IPS-15b (cell line): ENCODE measurements at regions not wholly inside any gene's neighbourhood (a gene's known extent, or its start where the extent isn't known, plus 50 kb on each side); places are given as distances from the start of the nearest gene placed in this dataset.
"Not testable (repeated sequence)": the region's sequence is repeated elsewhere in the genome, so short reads cannot be mapped to it uniquely, and the experiment has no call there.

ENCODE experiments used
- H3K27me3 ChIP-seq: one replicate; pipeline ENCODE4 v1.6.1; 2013; ENCODE audit warnings: low read length; ENCODE audit not compliant: control insufficient read depth, insufficient read depth
- H3K36me3 ChIP-seq: one replicate; pipeline ENCODE4 v1.6.1; 2013; ENCODE audit warnings: low read length; ENCODE audit not compliant: control insufficient read depth, insufficient read depth
- H3K4me1 ChIP-seq: one replicate; pipeline ENCODE4 v1.6.1; 2013; ENCODE audit warnings: mild to moderate bottlenecking, low read length; ENCODE audit not compliant: control insufficient read depth, insufficient read depth
- H3K4me3 ChIP-seq: one replicate; pipeline ENCODE4 v1.5.1; 2013; ENCODE audit warnings: low read depth, low read length
- H3K9ac ChIP-seq: one replicate; pipeline ENCODE4 v1.6.1; 2013; ENCODE audit warnings: low read depth, mild to moderate bottlenecking, low read length
- H3K9me3 ChIP-seq: one replicate; pipeline ENCODE4 v1.6.1; 2013; ENCODE audit warnings: mild to moderate bottlenecking, low read length; ENCODE audit not compliant: control insufficient read depth, insufficient read depth

DNA sequence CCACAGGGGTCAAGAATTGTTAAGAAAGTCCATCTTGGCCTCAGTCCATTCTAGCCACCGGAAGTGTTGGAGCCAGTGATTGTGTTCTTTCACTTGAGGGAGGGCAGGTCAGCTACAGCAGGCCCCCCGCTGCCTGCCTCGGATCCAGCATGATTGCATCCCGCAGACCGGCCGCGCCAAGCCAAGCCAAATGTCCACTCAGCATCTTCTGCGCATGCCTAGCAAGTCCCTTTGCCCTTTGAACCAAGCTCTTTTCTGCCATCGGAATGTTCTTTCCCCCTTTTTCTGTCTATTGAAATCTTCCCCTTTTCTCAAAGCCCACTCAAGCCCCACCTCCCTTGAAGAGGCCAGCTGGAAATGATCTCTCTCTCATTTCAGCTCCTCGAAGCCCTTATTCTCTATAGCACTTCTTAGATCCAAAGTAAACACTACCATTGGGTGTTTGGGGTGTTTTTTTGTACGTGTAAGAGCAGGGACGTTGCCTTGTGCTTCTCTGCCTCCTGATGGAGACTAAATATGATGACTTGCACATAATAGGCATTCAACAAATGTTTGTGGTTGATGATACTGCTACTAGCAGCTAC, 147.8 kb upstream of the BCOR start:
- Histone ChIP-seq H3K9me3 (no peaks in the 10 kb centered on the region), H3K4me3 (no peak overlapping the region)

DNA sequence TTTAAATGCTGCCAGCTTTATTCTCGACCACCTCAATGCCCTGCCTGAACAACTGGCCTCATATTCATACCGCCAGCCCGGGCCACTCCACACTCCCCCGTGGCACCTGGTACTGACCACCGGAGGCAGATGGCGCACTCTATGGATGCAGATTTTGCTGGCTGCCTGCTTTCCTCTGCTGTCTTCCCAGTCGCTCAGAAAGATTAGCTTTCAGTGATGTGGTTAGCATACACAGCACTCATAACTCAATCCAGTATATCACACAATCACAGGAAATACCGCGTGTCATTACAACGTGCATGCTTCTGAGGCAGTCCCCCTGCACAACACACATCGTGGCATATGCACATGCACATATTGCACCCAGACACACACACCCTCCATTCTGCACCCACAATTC, 147.2 kb upstream of the BCOR start:
- H3K9ac ChIP-seq: no peak overlapping the region
- no peaks in the 10 kb centered on the region for H3K9me3 ChIP-seq
- no peak overlapping the region for H3K4me3 ChIP-seq
- H3K27me3 ChIP-seq: peaks cover 3% of the 10 kb centered on the region
- H3K4me1 ChIP-seq: peaks cover 10% of the 10 kb centered on the region
- H3K36me3 ChIP-seq: no peaks in the 10 kb centered on the region

More for the DNA sequence above, 147.8 kb upstream of the BCOR start:
- H3K36me3 ChIP-seq: no peaks in the 10 kb centered on the region
- H3K9ac ChIP-seq: no peak overlapping the region
- peaks cover 2% of the 10 kb centered on the region for H3K27me3 ChIP-seq
- peaks cover 10% of the 10 kb centered on the region for H3K4me1 ChIP-seq

DNA sequence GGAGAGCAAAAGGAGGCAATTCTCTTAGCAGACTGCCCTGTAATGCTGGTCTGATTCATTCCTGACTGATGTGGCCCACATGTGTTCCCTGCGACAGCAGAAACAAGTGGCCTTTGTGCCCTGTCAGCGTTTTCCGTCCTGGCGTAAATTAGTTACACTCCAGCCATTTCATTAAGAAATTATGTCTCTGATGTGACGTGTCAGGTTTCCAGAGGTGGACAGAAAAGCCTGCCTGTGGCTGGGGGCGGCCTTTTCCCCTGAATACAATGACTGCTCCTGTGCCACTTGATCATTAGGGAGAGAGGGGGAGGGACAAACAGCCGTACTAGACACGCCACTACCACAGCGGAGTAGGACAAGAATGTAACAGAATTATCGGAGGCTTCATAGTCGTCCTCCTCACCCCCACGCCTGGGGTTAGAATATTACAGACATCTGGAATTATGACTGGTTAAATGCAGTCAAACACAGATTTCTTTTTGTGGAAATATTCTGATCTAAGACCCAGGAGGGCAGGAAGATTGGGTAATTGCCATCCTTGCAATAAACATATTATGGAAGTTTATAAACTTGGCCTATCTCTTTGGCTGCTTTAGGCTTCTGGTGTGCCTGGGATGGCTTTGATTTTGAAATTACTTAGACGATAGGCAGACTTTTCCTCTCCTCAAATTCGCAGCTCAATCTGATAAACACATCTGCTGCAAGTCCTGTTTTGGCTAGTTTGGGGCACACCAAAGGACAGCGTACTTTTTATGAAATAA, 146.2 kb upstream of the BCOR start:
- H3K4me1 ChIP-seq: peaks cover 10% of the 10 kb centered on the region
- no peak overlapping the region for H3K9ac ChIP-seq
- H3K9me3 ChIP-seq: no peaks in the 10 kb centered on the region
- H3K27me3 ChIP-seq: peaks cover 4% of the 10 kb centered on the region
- H3K4me3 ChIP-seq: no peak overlapping the region
- no peaks in the 10 kb centered on the region for H3K36me3 ChIP-seq

DNA sequence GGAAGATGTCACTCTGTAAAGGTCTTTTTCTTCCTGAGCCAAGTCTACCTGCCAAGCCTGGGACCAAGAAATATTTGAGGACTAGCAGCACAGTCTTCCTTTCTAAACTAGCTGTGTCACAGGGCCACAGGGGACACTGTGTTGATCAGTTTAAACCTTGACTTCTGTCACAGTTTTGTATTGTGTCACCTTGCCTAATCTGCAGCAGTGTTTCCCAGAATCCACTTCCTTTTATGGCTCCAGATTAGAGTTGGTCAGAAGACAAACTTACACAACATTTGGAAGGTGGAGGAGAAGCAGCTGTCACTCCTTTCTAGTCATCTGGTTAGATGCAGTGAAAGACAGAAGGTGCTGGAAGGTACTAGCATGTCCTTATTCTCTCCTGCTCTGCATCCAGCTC, 143.1 kb upstream of the BCOR start:
- Histone ChIP-seq H3K4me1 (peaks cover 11% of the 10 kb centered on the region), H3K36me3 (no peaks in the 10 kb centered on the region), H3K9me3 (no peaks in the 10 kb centered on the region), H3K27me3 (peaks cover 4% of the 10 kb centered on the region), H3K4me3 (no peak overlapping the region), H3K9ac (no peak overlapping the region)

DNA sequence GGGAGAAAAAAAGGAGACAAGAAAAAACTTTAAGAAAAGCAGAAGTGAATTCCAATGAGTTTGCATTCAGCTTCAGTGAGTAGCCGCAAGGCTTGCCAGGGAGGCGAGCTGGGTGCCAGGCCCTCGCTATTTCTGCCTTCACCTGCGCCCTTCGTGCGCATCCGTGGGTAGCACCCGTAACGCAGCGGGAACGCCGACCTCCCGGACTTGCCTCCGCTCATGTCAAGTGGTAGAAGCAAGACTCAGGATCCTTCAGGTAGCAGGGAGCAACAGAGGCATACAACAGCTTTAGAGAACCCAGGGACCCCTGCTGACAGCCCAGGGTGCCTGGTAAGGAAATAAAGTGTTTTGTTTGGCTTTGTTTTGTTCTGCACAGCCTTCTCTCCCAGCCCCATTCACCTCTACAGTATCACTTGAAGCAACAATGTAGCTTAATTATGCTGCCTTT, 140.0 kb upstream of the BCOR start:
- no peak overlapping the region for H3K9ac ChIP-seq
- no peaks in the 10 kb centered on the region for H3K9me3 ChIP-seq
- H3K4me3 ChIP-seq: no peak overlapping the region
- peaks cover 2% of the 10 kb centered on the region for H3K27me3 ChIP-seq
- no peaks in the 10 kb centered on the region for H3K36me3 ChIP-seq
- H3K4me1 ChIP-seq: peaks cover 9% of the 10 kb centered on the region

DNA sequence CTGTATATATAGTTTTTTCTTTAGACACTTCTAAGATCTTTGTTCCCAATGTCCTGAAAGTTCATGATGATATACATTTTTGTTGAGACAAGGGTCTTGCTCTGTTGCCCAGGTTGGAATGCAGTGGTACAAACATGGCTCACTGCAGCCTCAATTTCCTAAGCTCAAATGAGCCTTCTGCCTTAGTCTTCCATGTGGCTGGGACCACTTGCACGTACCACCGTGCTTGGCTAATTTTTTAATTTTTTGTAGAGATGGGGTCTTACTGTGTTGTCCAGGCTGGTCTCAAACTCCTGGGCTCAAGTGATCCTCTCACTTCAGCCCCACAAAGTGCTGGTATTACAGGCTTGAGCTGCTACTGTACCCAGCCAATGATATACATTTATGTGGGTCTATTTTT, 132.9 kb upstream of the BCOR start:
- H3K27me3 ChIP-seq: no peaks in the 10 kb centered on the region
- no peaks in the 10 kb centered on the region for H3K9me3 ChIP-seq
- no peaks in the 10 kb centered on the region for H3K36me3 ChIP-seq
- no peaks in the 10 kb centered on the region for H3K4me1 ChIP-seq
- H3K4me3 ChIP-seq: no peak overlapping the region
- no peak overlapping the region for H3K9ac ChIP-seq

DNA sequence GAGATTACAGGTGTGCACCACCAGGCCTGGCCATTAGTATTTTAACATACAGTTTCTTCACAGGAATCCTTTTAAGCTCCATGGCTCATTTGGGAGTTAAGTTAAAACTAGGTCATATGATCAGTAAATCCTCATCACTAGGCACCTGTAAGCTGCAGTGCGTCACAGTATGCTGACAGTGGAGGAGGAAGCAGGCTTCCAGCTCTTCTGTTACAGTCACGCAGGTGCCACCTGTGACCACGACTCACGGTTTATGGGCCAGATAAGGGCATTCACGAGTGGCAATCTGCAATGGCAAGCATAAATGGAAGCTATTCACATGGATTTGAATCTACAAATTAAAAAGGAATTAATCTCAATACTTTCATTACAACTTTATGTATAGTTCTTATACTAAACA, 129.4 kb upstream of the BCOR start:
- Histone ChIP-seq H3K36me3 (no peaks in the 10 kb centered on the region), H3K4me1 (no peaks in the 10 kb centered on the region), H3K9me3 (no peaks in the 10 kb centered on the region), H3K27me3 (no peaks in the 10 kb centered on the region), H3K9ac (no peak overlapping the region), H3K4me3 (no peak overlapping the region)

DNA sequence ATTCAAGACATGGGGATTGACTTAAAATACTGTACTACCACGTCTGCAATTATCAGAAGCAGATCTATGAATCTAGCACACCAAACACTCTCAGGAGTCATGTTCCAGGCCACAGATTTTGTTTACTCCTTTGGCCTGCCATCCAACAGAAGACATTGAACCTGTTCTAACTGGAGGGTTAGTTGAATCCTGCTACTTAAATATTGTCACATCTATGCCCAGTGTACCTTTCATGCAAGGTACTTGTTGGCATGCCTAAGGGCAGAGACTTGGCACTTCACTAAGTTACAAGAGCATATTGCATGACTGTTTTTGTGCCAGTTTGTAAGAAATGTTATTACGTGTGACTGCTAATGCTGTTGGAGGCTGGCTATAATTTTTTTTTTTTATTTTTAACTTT, 126.9 kb upstream of the BCOR start:
- H3K27me3 ChIP-seq: no peaks in the 10 kb centered on the region
- H3K4me1 ChIP-seq: no peaks in the 10 kb centered on the region
- no peak overlapping the region for H3K4me3 ChIP-seq
- H3K9me3 ChIP-seq: peaks cover 3% of the 10 kb centered on the region
- no peak overlapping the region for H3K9ac ChIP-seq
- no peaks in the 10 kb centered on the region for H3K36me3 ChIP-seq

DNA sequence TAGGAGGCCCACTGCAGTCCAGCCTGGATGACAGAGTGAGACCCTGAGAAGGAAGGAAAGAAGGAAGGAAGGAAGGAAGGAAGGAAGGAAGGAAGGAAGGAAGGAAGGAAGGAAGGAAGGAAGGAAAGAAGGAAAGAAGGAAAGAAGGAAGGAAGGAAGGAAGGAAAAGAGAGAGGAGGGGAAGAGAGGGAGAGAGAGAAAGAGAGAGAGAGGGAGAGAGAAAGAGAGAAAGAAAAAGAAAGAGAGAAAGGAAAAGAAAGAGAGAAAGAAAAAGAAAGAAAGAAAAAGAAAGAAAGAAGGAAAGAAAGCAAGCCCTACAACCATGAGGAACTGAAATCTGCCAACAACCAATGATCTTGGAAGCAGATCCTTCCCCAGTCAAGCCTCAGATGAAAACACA, 124.9 kb upstream of the BCOR start:
- H3K9me3 ChIP-seq, H3K36me3 ChIP-seq, H3K27me3 ChIP-seq, H3K4me1 ChIP-seq, H3K9ac ChIP-seq, H3K4me3 ChIP-seq: not testable (repeated sequence)

DNA sequence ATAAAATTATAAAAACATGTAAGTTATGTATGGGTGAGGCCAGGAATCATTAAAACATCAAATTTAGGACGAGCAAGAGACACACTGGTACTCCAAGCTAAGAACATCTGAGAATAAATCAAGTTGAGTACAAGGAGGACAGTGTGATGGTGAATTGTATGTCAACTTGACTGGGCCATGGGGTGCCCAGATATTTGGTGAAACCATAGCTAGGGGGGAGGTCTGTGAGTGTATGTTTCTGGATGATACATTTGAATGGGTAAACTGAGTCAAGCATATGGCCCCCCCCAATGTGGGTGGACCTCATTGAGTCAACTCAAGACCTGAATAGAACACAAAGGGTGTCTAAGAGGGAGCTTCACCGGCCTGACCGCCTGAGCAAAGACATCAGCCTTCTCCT, 115.3 kb upstream of the BCOR start:
- Histone ChIP-seq H3K9me3 (peaks cover 3% of the 10 kb centered on the region), H3K9ac (no peak overlapping the region), H3K4me1 (no peaks in the 10 kb centered on the region), H3K27me3 (no peaks in the 10 kb centered on the region), H3K4me3 (no peak overlapping the region), H3K36me3 (no peaks in the 10 kb centered on the region)

DNA sequence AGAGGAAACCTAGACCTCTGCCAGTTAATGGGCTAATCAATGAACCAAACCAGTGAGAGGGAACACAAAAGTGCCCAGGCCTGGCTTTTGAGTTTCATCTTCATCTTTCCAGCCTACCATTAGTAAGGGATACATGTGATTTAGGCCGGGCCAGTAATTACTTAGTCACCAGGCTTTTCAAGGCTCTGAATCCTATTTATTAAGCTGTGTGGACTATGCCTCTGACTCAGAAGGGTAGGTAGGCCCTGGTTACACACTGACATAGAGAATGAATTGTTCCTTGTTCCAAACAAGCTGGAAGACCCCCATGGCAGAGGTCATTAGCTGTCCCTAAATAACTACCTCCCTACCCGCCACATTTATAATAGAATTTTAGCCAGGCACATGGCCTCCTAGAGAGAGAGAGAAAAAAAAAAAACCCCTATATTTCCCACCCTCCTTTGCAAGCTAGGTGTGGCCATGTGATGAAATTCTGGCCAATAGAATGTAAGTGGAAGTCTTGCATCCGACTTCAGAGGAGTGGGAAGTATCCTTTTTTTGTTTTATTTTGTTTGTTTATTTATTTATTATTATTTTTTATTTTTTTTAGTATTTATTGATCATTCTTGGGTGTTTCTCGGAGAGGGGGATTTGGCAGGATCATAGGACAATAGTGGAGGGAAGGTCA, 112.3 kb upstream of the BCOR start:
- Histone ChIP-seq H3K4me1 (no peaks in the 10 kb centered on the region), H3K9me3 (peaks cover 3% of the 10 kb centered on the region), H3K36me3 (no peaks in the 10 kb centered on the region), H3K27me3 (peaks cover 6% of the 10 kb centered on the region), H3K4me3 (no peak overlapping the region), H3K9ac (no peak overlapping the region)

DNA sequence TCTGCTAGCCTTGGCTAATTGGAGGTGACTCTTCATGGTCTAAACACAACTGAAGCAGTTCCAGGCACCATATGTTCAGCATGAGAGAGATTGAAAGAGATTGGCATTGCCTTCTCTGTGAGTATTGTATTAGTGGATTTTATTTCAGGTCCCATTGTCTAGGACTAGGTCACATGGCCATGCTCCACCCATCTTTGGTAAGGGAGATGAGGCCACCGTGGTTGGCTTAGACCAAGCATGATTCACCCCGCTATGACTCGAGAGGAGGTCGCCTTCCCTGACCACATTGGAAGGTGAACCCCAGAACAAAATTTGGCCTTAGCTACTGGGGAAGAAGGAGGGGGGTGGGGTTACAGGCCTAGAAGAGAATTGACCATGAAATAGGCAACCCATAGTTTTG, 109.9 kb upstream of the BCOR start:
- no peak overlapping the region for H3K9ac ChIP-seq
- no peaks in the 10 kb centered on the region for H3K36me3 ChIP-seq
- no peaks in the 10 kb centered on the region for H3K9me3 ChIP-seq
- H3K4me1 ChIP-seq: no peaks in the 10 kb centered on the region
- H3K4me3 ChIP-seq: no peak overlapping the region
- peaks cover 6% of the 10 kb centered on the region for H3K27me3 ChIP-seq
